HG02678 (cell line): ENCODE measurements at regions not wholly inside any gene's neighbourhood (a gene's known extent, or its start where the extent isn't known, plus 50 kb on each side); places are given as distances from the start of the nearest gene placed in this dataset.
"Not testable (repeated sequence)": the region's sequence is repeated elsewhere in the genome, so short reads cannot be mapped to it uniquely, and the experiment has no call there.

Source experiments
- ATAC-seq: cut with Tn5 transposase; IDR thresholded peaks from one replicate; pipeline ENCODE4 v1.9.1; 2021; ENCODE audit warnings: mild to moderate bottlenecking, moderate library complexity; ENCODE audit not compliant: unreplicated experiment

GRCh38 chr14:46147452-46147851, 504.1 kb downstream of the RPL10L start:
- ATAC-seq: no peak

GRCh38 chr14:46147024-46147423, 504.6 kb downstream of the RPL10L start:
- no peak for ATAC-seq

GRCh38 chr14:46140445-46140844, 511.1 kb downstream of the RPL10L start:
- no peak for ATAC-seq

GRCh38 chr14:46139649-46140048, 511.9 kb downstream of the RPL10L start:
- no peak for ATAC-seq

GRCh38 chr14:46137786-46138185, 513.8 kb downstream of the RPL10L start:
- ATAC-seq: no peak

- ATAC-seq: no peak
Measured at GRCh38 chr14:46136456-46136855, 515.1 kb downstream of the RPL10L start.

- ATAC-seq: no peak
Measured at GRCh38 chr14:46108228-46108627, 543.4 kb downstream of the RPL10L start.

- ATAC-seq: not testable (repeated sequence)
Measured at GRCh38 chr14:46100901-46101300, 550.7 kb downstream of the RPL10L start.

- ATAC-seq: no peak
Measured at GRCh38 chr14:46091819-46092218, 559.8 kb downstream of the RPL10L start.

GRCh38 chr14:46087604-46088003, 564.0 kb downstream of the RPL10L start:
- ATAC-seq: no peak

- ATAC-seq: no peak
Measured at GRCh38 chr14:46074061-46074460, 577.5 kb downstream of the RPL10L start.

- no peak for ATAC-seq
Measured at GRCh38 chr14:46063872-46064271, 587.7 kb downstream of the RPL10L start.

GRCh38 chr14:46058964-46059563, 592.5 kb downstream of the RPL10L start:
- ATAC-seq: no peak

GRCh38 chr14:46057799-46058198, 593.8 kb downstream of the RPL10L start:
- no peak for ATAC-seq

GRCh38 chr14:46054526-46054925, 597.1 kb downstream of the RPL10L start:
- no peak for ATAC-seq

GRCh38 chr14:46053221-46053620, 598.4 kb downstream of the RPL10L start:
- no peak for ATAC-seq

- ATAC-seq: no peak
Measured at GRCh38 chr14:46051796-46052195, 599.8 kb downstream of the RPL10L start.

- no peak for ATAC-seq
Measured at GRCh38 chr14:46048127-46048526, 603.5 kb downstream of the RPL10L start.

- no peak for ATAC-seq
Measured at GRCh38 chr14:46036099-46036498, 615.5 kb downstream of the RPL10L start.

- no peak for ATAC-seq
Measured at GRCh38 chr14:46034305-46034704, 617.3 kb downstream of the RPL10L start.

GRCh38 chr14:46018846-46019420, 632.6 kb downstream of the RPL10L start:
- no peak for ATAC-seq

- no peak for ATAC-seq
Measured at GRCh38 chr14:46008348-46008747, 643.2 kb downstream of the RPL10L start.

- no peak for ATAC-seq
Measured at GRCh38 chr14:45998554-45998953, 653.0 kb downstream of the RPL10L start.
